ENCODE measurements at regions not wholly inside any gene's neighbourhood (a gene's known extent, or its start where the extent isn't known, plus 50 kb on each side); places are given as distances from the start of the nearest gene placed in this dataset.

GRCh38 chr7:12766416-12766815 is 79.0 kb downstream of the ARL4A start:
- no peak overlapping the region for H3K27ac ChIP-seq
- TF ChIP-seq ZFX (IDR thresholded peaks at IDR 0.05; ENCODE audit: borderline replicate concordance) = no peak
- no peak for TF ChIP-seq CTCF (IDR thresholded peaks at IDR 0.05)

- TF ChIP-seq ZFX (IDR thresholded peaks at IDR 0.05; ENCODE audit: borderline replicate concordance) (no peak), CTCF (IDR thresholded peaks at IDR 0.05) (no peak)
- no peak overlapping the region for H3K27ac ChIP-seq
These were observed 81.5 kb downstream of the ARL4A start for GRCh38 chr7:12768948-12769347.

- no peak for TF ChIP-seq CTCF (IDR thresholded peaks at IDR 0.05)
- TF ChIP-seq ZFX (IDR thresholded peaks at IDR 0.05; ENCODE audit: borderline replicate concordance) = no peak
These were observed 82.0 kb downstream of the ARL4A start for GRCh38 chr7:12769444-12769843.

GRCh38 chr7:12770227-12770975 is 83.0 kb downstream of the ARL4A start:
- H3K27ac ChIP-seq = no peak overlapping the region
- TF ChIP-seq ZFX (IDR thresholded peaks at IDR 0.05; ENCODE audit: borderline replicate concordance) (no peak), CTCF (IDR thresholded peaks at IDR 0.05) (no peak)

More at GRCh38 chr7:12769444-12769843, 82.0 kb downstream of the ARL4A start:
- H3K27ac ChIP-seq = no peak overlapping the region

- no peak for TF ChIP-seq CTCF (IDR thresholded peaks at IDR 0.05)
- no peak for TF ChIP-seq ZFX (IDR thresholded peaks at IDR 0.05; ENCODE audit: borderline replicate concordance)
- no peak overlapping the region for H3K27ac ChIP-seq
These were observed 84.0 kb downstream of the ARL4A start for GRCh38 chr7:12771378-12771877.

- no peak overlapping the region for H3K27ac ChIP-seq
- no peak for TF ChIP-seq ZFX (IDR thresholded peaks at IDR 0.05; ENCODE audit: borderline replicate concordance)
- no peak for TF ChIP-seq CTCF (IDR thresholded peaks at IDR 0.05)
These were observed 85.3 kb downstream of the ARL4A start for GRCh38 chr7:12772768-12773167.

GRCh38 chr7:12777257-12777656 is 89.8 kb downstream of the ARL4A start:
- TF ChIP-seq ZFX (IDR thresholded peaks at IDR 0.05; ENCODE audit: borderline replicate concordance) (no peak), CTCF (IDR thresholded peaks at IDR 0.05) (no peak)
- no peak overlapping the region for H3K27ac ChIP-seq

Measured in 22Rv1 (cell line).